Right hindlimb (tissue), 1 donor: ENCODE measurements at regions not wholly inside any gene's neighbourhood (a gene's known extent, or its start where the extent isn't known, plus 50 kb on each side); places are given as distances from the start of the nearest gene placed in this dataset.

Experiments
- DNase-seq: peaks from one replicate; pipeline ENCODE4 v3.0.0-alpha.2; 2018

- no peak for DNase-seq
Measured at GRCh38 chr18:70489571-70489970, 200.7 kb downstream of the SOCS6 start.

- DNase-seq: no peak
Measured at GRCh38 chr18:70469916-70470315, 181.1 kb downstream of the SOCS6 start.

GRCh38 chr18:70468861-70469547, 180.2 kb downstream of the SOCS6 start:
- DNase-seq: no peak

GRCh38 chr18:70464343-70465114, 175.7 kb downstream of the SOCS6 start:
- peak; percentile 72 for DNase-seq

- DNase-seq: no peak
Measured at GRCh38 chr18:70463085-70463484, 174.2 kb downstream of the SOCS6 start.

GRCh38 chr18:70462078-70462439, 173.2 kb downstream of the SOCS6 start:
- no peak for DNase-seq

GRCh38 chr18:70461323-70462077, 172.7 kb downstream of the SOCS6 start:
- DNase-seq: no peak

- no peak for DNase-seq
Measured at GRCh38 chr18:70459731-70460130, 170.9 kb downstream of the SOCS6 start.

GRCh38 chr18:70459251-70459650, 170.4 kb downstream of the SOCS6 start:
- DNase-seq: no peak

- DNase-seq: no peak
Measured at GRCh38 chr18:70457788-70458187, 168.9 kb downstream of the SOCS6 start.

- DNase-seq: no peak
Measured at GRCh38 chr18:70457223-70457622, 168.4 kb downstream of the SOCS6 start.

GRCh38 chr18:70456376-70456775, 167.5 kb downstream of the SOCS6 start:
- DNase-seq: no peak

GRCh38 chr18:70455731-70456130, 166.9 kb downstream of the SOCS6 start:
- no peak for DNase-seq

GRCh38 chr18:70454704-70455322, 166.0 kb downstream of the SOCS6 start:
- no peak for DNase-seq

- DNase-seq: no peak
Measured at GRCh38 chr18:70453058-70453775, 164.4 kb downstream of the SOCS6 start.

GRCh38 chr18:70452501-70452900, 163.7 kb downstream of the SOCS6 start:
- DNase-seq: no peak

- DNase-seq: no peak
Measured at GRCh38 chr18:70450426-70451253, 161.8 kb downstream of the SOCS6 start.

- DNase-seq: no peak
Measured at GRCh38 chr18:70448588-70448987, 159.7 kb downstream of the SOCS6 start.

GRCh38 chr18:70446063-70446462, 157.2 kb downstream of the SOCS6 start:
- DNase-seq: no peak

- DNase-seq: no peak
Measured at GRCh38 chr18:70442933-70443332, 154.1 kb downstream of the SOCS6 start.

- DNase-seq: no peak
Measured at GRCh38 chr18:70432804-70433400, 144.1 kb downstream of the SOCS6 start.
